ENCODE measurements at regions not wholly inside any gene's neighbourhood (a gene's known extent, or its start where the extent isn't known, plus 50 kb on each side); places are given as distances from the start of the nearest gene placed in this dataset.

DNA sequence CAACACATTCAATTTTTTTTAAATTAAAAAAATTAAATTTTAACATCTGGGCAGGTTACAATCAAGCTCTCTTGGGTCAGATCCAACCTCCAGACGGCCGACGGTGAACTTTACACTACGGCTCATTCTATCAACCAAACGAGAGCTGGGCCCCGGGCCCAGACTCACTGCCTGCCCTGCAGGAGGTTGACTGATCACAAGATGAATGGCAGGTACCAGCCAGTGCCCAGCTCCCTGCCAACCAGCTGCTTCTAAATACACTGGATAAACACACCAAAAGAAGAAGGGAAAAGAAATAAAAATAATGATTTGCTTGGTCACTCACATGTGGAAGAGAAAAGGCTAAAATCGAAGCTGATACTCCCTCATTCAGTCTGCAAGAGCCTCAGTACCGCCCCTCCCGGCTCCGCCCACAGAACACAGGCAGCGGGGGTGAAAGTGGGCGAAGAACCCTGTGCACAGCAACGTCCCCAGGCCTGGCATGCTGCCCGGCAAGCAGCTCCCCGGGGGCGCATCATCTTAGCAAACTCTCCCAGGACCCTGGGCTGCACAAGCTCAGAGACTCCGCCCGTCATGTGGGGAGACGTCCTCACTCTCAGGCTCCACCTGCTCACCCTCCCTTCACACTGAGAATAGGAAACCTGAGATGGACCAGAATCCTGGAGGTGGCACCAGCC is 303.4 kb downstream of the SHANK2 start:
- 36 to 40% methylated on average over 19 of the region's 19 CpGs for WGBS, 2 experiments (ENCODE audit: low coverage in 1 of 2, low lambda C conversion rate in 2 of 2, missing lambda C conversion rate in 2 of 2)
- Histone ChIP-seq H3K9me3 (ENCODE audit: low read depth) (no peaks in the 10 kb centered on the region), H2AFZ (no peak overlapping the region), H4K20me1 (ENCODE audit: insufficient read depth) (no peaks in the 10 kb centered on the region), H3K4me2 (ENCODE audit: unreplicated experiment) (no peak overlapping the region), H3K9ac (no peak overlapping the region), H3K27me3 (replicated peaks; ENCODE audit: insufficient read depth) (no peaks in the 10 kb centered on the region), H3K4me1 (ENCODE audit: insufficient read depth) (no peaks in the 10 kb centered on the region), H3K27ac (no peak overlapping the region), H3K4me3 (no peak overlapping the region), H3K79me2 (ENCODE audit: insufficient read depth) (no peaks in the 10 kb centered on the region), H3K9me2 (ENCODE audit: insufficient read depth) (no peaks in the 10 kb centered on the region), H3K36me3 (ENCODE audit: low read depth) (no peaks in the 10 kb centered on the region), H3F3A (ENCODE audit: insufficient read depth) (no peaks in the 10 kb centered on the region)
- in situ Hi-C loops (cut with MboI) = no loop called here
- TF ChIP-seq EZH2 (IDR thresholded peaks at IDR 0.05; ENCODE audit: insufficient read depth, poor library complexity, severe bottlenecking) (no peak), EZH2phosphoT487 (IDR thresholded peaks at IDR 0.05; ENCODE audit: insufficient read depth, low read depth) (no peak)
- DNase-seq = no peak

DNA sequence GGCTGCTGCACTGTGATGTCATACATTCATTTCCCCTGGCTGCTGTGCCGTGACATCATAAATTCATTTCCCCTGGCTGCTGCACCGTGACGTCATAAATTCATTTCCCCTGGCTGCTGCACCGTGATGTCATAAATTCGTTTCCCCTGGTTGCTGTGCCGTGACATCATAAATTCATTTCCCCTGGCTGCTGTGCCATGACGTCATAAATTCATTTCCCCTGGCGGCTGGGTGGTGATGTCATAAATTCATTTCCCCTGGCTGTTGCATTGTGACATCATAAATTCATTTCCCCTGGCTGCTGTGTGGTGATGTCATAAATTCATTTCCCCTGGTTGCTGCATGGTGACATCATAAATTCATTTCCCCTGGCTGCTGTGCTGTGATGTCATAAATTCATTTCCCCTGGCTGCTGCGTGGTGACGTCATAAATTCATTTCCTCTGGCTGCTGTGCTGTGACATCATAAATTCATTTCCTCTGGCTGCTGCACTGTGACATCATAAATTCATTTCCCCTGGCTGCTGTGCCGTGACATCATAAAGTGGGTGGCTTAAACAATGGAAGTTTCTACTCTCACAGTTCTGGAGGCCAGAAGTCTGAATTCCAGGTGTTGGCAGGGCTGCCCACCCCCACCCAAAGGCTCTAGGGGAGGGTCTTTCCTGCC is 301.1 kb downstream of the SHANK2 start:
- H3F3A ChIP-seq (ENCODE audit: insufficient read depth) = no peaks in the 10 kb centered on the region
- no peak overlapping the region for H3K4me3 ChIP-seq
- no peaks in the 10 kb centered on the region for H3K79me2 ChIP-seq (ENCODE audit: insufficient read depth)
- H3K9me3 ChIP-seq (ENCODE audit: low read depth) = no peaks in the 10 kb centered on the region
- H3K4me1 ChIP-seq (ENCODE audit: insufficient read depth) = no peaks in the 10 kb centered on the region
- TF ChIP-seq EZH2phosphoT487 (IDR thresholded peaks at IDR 0.05; ENCODE audit: insufficient read depth, low read depth) (no peak), EZH2 (IDR thresholded peaks at IDR 0.05; ENCODE audit: insufficient read depth, poor library complexity, severe bottlenecking) (no peak)
- no peak overlapping the region for H3K27ac ChIP-seq
- in situ Hi-C loops (cut with MboI) = no loop called here
- H3K36me3 ChIP-seq (ENCODE audit: low read depth) = no peaks in the 10 kb centered on the region
- H3K9ac ChIP-seq = no peak overlapping the region
- peak; percentile 13 for DNase-seq
- no peaks in the 10 kb centered on the region for H3K27me3 ChIP-seq (replicated peaks; ENCODE audit: insufficient read depth)
- H3K4me2 ChIP-seq (ENCODE audit: unreplicated experiment) = no peak overlapping the region
- WGBS, 2 experiments (ENCODE audit: low coverage in 1 of 2, low lambda C conversion rate in 2 of 2, missing lambda C conversion rate in 2 of 2) = 45 to 50% methylated on average over 10 to 11 of the region's 11 CpGs
- H4K20me1 ChIP-seq (ENCODE audit: insufficient read depth) = no peaks in the 10 kb centered on the region
- no peaks in the 10 kb centered on the region for H3K9me2 ChIP-seq (ENCODE audit: insufficient read depth)
- H2AFZ ChIP-seq = no peak overlapping the region

DNA sequence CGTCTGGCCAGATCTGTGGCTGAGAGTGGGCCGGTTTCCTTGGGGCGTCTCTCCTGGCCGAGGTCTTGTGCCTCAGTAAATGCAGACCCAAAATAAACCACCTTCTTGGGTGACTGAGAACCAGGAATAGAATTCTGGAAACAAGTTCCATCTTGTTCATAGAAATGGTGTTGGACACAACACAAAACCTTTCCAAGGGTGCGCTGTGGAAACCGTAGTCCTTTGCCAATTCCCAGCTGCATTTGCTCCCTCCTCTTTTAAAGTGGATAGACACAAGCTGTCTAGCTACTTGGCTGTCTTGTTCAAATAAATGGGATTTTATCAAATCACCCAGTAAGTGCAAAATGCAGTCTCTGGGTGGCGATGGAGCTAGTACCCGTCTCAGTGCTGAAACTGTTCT is 300.2 kb downstream of the SHANK2 start:
- in situ Hi-C loops (cut with MboI) = no loop called here
- H3K9me3 ChIP-seq (ENCODE audit: low read depth) = no peaks in the 10 kb centered on the region

DNA sequence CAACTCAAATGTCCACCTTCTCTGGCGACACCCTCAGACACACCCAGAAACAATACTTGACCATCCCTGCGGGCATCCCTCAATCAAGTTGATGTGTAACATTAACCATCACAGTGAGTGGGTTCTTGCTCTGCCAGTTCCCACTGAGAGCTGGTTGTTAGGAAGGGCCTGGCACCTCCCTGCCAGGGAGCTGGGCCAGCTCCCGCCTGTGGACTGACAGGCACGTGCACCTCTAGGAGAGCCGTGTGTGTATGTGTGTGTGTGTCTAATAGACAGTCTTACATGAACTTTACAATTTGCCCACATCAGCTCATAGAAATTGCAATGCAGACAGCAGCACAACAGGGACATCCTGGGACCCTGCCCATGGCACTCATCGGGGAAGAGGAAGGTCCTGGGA is 298.7 kb downstream of the SHANK2 start:
- no peak for DNase-seq
- no peaks in the 10 kb centered on the region for H3K9me2 ChIP-seq (ENCODE audit: insufficient read depth)
- H3K9ac ChIP-seq = no peak overlapping the region
- in situ Hi-C loops (cut with MboI) = no loop called here
- no peaks in the 10 kb centered on the region for H3F3A ChIP-seq (ENCODE audit: insufficient read depth)
- no peaks in the 10 kb centered on the region for H3K36me3 ChIP-seq (ENCODE audit: low read depth)
- no peaks in the 10 kb centered on the region for H3K79me2 ChIP-seq (ENCODE audit: insufficient read depth)
- no peaks in the 10 kb centered on the region for H4K20me1 ChIP-seq (ENCODE audit: insufficient read depth)
- no peaks in the 10 kb centered on the region for H3K4me1 ChIP-seq (ENCODE audit: insufficient read depth)
- H3K27me3 ChIP-seq (replicated peaks; ENCODE audit: insufficient read depth) = no peaks in the 10 kb centered on the region
- no peak overlapping the region for H2AFZ ChIP-seq
- H3K4me3 ChIP-seq = no peak overlapping the region
- H3K27ac ChIP-seq = no peak overlapping the region
- no peak for TF ChIP-seq EZH2phosphoT487 (IDR thresholded peaks at IDR 0.05; ENCODE audit: insufficient read depth, low read depth)
- TF ChIP-seq EZH2 (IDR thresholded peaks at IDR 0.05; ENCODE audit: insufficient read depth, poor library complexity, severe bottlenecking) = no peak
- H3K9me3 ChIP-seq (ENCODE audit: low read depth) = no peaks in the 10 kb centered on the region
- no peak overlapping the region for H3K4me2 ChIP-seq (ENCODE audit: unreplicated experiment)
- WGBS, 2 experiments (ENCODE audit: low coverage in 1 of 2, low lambda C conversion rate in 2 of 2, missing lambda C conversion rate in 2 of 2) = 37 to 53% methylated on average over 6 of the region's 6 CpGs

More for the DNA sequence above, 300.2 kb downstream of the SHANK2 start:
- no peaks in the 10 kb centered on the region for H3K4me1 ChIP-seq (ENCODE audit: insufficient read depth)
- H2AFZ ChIP-seq = no peak overlapping the region
- H3K79me2 ChIP-seq (ENCODE audit: insufficient read depth) = no peaks in the 10 kb centered on the region
- no peak for DNase-seq
- H3K9me2 ChIP-seq (ENCODE audit: insufficient read depth) = no peaks in the 10 kb centered on the region
- TF ChIP-seq EZH2phosphoT487 (IDR thresholded peaks at IDR 0.05; ENCODE audit: insufficient read depth, low read depth) = no peak
- no peak for TF ChIP-seq EZH2 (IDR thresholded peaks at IDR 0.05; ENCODE audit: insufficient read depth, poor library complexity, severe bottlenecking)
- no peak overlapping the region for H3K9ac ChIP-seq
- H3K4me2 ChIP-seq (ENCODE audit: unreplicated experiment) = no peak overlapping the region
- H3K36me3 ChIP-seq (ENCODE audit: low read depth) = no peaks in the 10 kb centered on the region
- no peak overlapping the region for H3K4me3 ChIP-seq
- H4K20me1 ChIP-seq (ENCODE audit: insufficient read depth) = no peaks in the 10 kb centered on the region
- WGBS, 2 experiments (ENCODE audit: low coverage in 1 of 2, low lambda C conversion rate in 2 of 2, missing lambda C conversion rate in 2 of 2) = 51 to 57% methylated on average over 8 of the region's 8 CpGs
- H3F3A ChIP-seq (ENCODE audit: insufficient read depth) = no peaks in the 10 kb centered on the region
- no peak overlapping the region for H3K27ac ChIP-seq
- H3K27me3 ChIP-seq (replicated peaks; ENCODE audit: insufficient read depth) = no peaks in the 10 kb centered on the region

Measured in GM23248 (cell line).